Fibroblast of mammary gland (primary cell): ENCODE measurements at regions not wholly inside any gene's neighbourhood (a gene's known extent, or its start where the extent isn't known, plus 50 kb on each side); places are given as distances from the start of the nearest gene placed in this dataset.

Experiments
- DNase-seq: peaks from one replicate; pipeline ENCODE4 v3.0.0-alpha.2; 2010; ENCODE audit warnings: low read depth
- H3K4me3 ChIP-seq: 2 replicates; pipeline ENCODE4 v1.5.1; 2011; ENCODE audit warnings: low read depth, mild to moderate bottlenecking, low read length, moderate library complexity; ENCODE audit not compliant: control insufficient read depth
- CTCF ChIP-seq: conservative IDR thresholded peaks from 2 replicates; pipeline ENCODE4 v1.5.1; 2011; ENCODE audit warnings: low read depth, low read length, inconsistent platforms; ENCODE audit not compliant: control insufficient read depth, insufficient read depth

- no peak for TF ChIP-seq CTCF
- no peak overlapping the region for H3K4me3 ChIP-seq
- DNase-seq, result no peak
Observed at GRCh38 chr1:22309572-22309971, 142.1 kb upstream of the ZBTB40 start.

GRCh38 chr1:22311461-22311860 lies 140.2 kb upstream of the ZBTB40 start:
- H3K4me3 ChIP-seq, result no peak overlapping the region
- no peak for DNase-seq
- no peak for TF ChIP-seq CTCF

GRCh38 chr1:22313321-22313720 lies 138.3 kb upstream of the ZBTB40 start:
- no peak overlapping the region for H3K4me3 ChIP-seq
- DNase-seq, result no peak
- no peak for TF ChIP-seq CTCF

- TF ChIP-seq CTCF, result no peak
- DNase-seq, result no peak
- H3K4me3 ChIP-seq, result no peak overlapping the region
Observed at GRCh38 chr1:22314706-22315105, 136.9 kb upstream of the ZBTB40 start.

GRCh38 chr1:22315315-22316078 lies 136.2 kb upstream of the ZBTB40 start:
- TF ChIP-seq CTCF, result no peak
- no peak for DNase-seq
- no peak overlapping the region for H3K4me3 ChIP-seq

- peak; percentile 57 for TF ChIP-seq CTCF
- no peak for DNase-seq
- H3K4me3 ChIP-seq, result no peak overlapping the region
Observed at GRCh38 chr1:22317231-22317919, 134.3 kb upstream of the ZBTB40 start.
